Tibial nerve (tissue), 4 donors: ENCODE measurements at regions not wholly inside any gene's neighbourhood (a gene's known extent, or its start where the extent isn't known, plus 50 kb on each side); places are given as distances from the start of the nearest gene placed in this dataset.

Source experiments
- DNase-seq, 2 donors: peaks; one replicate each; pipeline ENCODE4 v3.0.0-alpha.2; 2019; ENCODE audit warnings: low spot score in 2 of 2
- H3K27ac ChIP-seq, 4 donors: fragments of 200-600 bp; sonication (generic) in 3 of 4; one replicate each; pipeline ENCODE4 v1.5.1; 2017 to 2019; ENCODE audit warnings: mild to moderate bottlenecking in 1 of 4
- H3K27me3 ChIP-seq, 2 donors: fragments of 200-600 bp; sonication (generic) in 1 of 2; one replicate each; pipeline versions ENCODE4 v1.5.1 to v1.6.0; 2017 to 2019
- H3K36me3 ChIP-seq, 3 donors: fragments of 200-600 bp; sonication (generic); one replicate each; pipeline ENCODE4 v1.5.1; 2018 to 2019
- H3K4me1 ChIP-seq, 4 donors: fragments of 200-600 bp; sonication (generic) in 3 of 4; one replicate each; pipeline ENCODE4 v1.5.1; 2017 to 2019
- H3K4me3 ChIP-seq, 4 donors: fragments of 200-600 bp; sonication (generic) in 3 of 4; one replicate each; pipeline ENCODE4 v1.5.1; 2017 to 2019; ENCODE audit warnings: mild to moderate bottlenecking in 1 of 4, moderate library complexity in 1 of 4
- H3K9me3 ChIP-seq, 4 donors: fragments of 200-600 bp; sonication (generic) in 3 of 4; one replicate each; pipeline ENCODE4 v1.5.1; 2017 to 2019
- EP300 ChIP-seq, 2 donors: sonication (generic); formaldehyde crosslinking; IDR thresholded peaks; one replicate each; pipeline ENCODE4 v1.6.1; 2017; ENCODE audit warnings: antibody characterized with exemption in 2 of 2, mild to moderate bottlenecking in 1 of 2
- POLR2A ChIP-seq, 2 donors: fragments of 450-650 bp; IDR thresholded peaks; one replicate each; pipeline ENCODE4 v1.6.1; 2017; ENCODE audit warnings: antibody characterized with exemption in 2 of 2, mild to moderate bottlenecking in 2 of 2, moderate library complexity in 2 of 2
- WGBS, 2 donors: methylation state at CpG; one replicate each; pipeline ENCODE4 v1.1.5; 2018; 5-methylcytosine and 5-hydroxymethylcytosine counted together
- TF ChIP-seq, protein P1 (sequence below), 5 experiments: fragments of 200-600 bp in 3 of 5; fragments of 450-650 bp in 2 of 5; sonication (generic) in 3 of 5; IDR thresholded peaks; one replicate each; pipeline ENCODE4 v1.5.1; 2016 to 2019; ENCODE audit warnings: antibody characterized with exemption in 5 of 5, mild to moderate bottlenecking in 3 of 5, moderate library complexity in 2 of 5

DNA sequence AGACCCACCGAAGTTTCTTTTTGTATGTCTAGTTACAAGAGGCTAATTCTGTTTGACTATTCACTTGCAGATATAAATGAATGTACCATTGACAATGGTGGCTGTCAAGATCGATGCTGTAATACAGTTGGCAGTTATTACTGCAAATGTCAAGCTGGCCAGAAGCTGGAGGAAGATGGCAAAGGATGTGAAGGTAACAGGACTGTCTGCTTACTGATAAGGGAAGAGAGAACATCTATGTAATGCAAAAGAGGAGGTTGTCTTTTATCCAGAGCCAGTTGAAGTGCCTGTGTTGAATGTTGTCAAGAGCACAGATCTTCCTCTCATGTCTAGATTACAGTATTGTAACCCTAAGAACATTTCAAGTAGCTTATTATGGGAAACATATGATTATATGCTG, 549.5 kb upstream of the GOLIM4 start:
- TF ChIP-seq POLR2A (IDR thresholded peaks at IDR 0.05) (no peak), EP300 (IDR thresholded peaks at IDR 0.05) (no peak)
- TF ChIP-seq, protein P1, sequence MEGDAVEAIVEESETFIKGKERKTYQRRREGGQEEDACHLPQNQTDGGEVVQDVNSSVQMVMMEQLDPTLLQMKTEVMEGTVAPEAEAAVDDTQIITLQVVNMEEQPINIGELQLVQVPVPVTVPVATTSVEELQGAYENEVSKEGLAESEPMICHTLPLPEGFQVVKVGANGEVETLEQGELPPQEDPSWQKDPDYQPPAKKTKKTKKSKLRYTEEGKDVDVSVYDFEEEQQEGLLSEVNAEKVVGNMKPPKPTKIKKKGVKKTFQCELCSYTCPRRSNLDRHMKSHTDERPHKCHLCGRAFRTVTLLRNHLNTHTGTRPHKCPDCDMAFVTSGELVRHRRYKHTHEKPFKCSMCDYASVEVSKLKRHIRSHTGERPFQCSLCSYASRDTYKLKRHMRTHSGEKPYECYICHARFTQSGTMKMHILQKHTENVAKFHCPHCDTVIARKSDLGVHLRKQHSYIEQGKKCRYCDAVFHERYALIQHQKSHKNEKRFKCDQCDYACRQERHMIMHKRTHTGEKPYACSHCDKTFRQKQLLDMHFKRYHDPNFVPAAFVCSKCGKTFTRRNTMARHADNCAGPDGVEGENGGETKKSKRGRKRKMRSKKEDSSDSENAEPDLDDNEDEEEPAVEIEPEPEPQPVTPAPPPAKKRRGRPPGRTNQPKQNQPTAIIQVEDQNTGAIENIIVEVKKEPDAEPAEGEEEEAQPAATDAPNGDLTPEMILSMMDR (IDR thresholded peaks at IDR 0.05) = no peak
- H3K4me3 ChIP-seq = no peak overlapping the region
- WGBS, 2 donors = 45 to 50% methylated on average over 2 of the region's 2 CpGs
- no peak for DNase-seq
- H3K27ac ChIP-seq = no peak overlapping the region
- no peaks in the 10 kb centered on the region for H3K27me3 ChIP-seq
- H3K36me3 ChIP-seq = no peaks in the 10 kb centered on the region
- no peaks in the 10 kb centered on the region for H3K4me1 ChIP-seq
- no peaks in the 10 kb centered on the region for H3K9me3 ChIP-seq

DNA sequence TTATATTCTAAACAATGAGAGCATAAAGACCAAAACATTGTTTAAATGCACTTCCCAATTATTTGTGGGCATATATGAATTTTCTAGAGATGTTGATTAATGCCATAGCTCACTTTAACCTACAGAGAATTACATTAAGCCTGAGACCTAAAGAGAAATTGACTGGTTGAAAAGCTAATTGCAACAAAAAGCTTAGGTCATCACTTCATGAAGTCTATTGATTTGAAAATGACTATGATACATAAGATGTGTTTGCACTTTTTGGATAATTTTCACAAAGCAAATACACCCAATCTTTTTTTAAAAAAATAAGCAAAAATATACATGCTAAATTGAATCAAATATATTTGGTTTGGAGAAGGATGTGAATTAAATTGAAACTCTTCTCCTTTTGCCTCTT, 532.8 kb upstream of the GOLIM4 start:
- TF ChIP-seq POLR2A (IDR thresholded peaks at IDR 0.05) (no peak), EP300 (IDR thresholded peaks at IDR 0.05) (no peak)
- TF ChIP-seq, protein P1 (IDR thresholded peaks at IDR 0.05) = no peak
- Histone ChIP-seq H3K4me3 (no peak overlapping the region), H3K9me3 (no peaks in the 10 kb centered on the region), H3K4me1 (no peaks in the 10 kb centered on the region), H3K36me3 (no peaks in the 10 kb centered on the region), H3K27ac (no peak overlapping the region), H3K27me3 (no peaks in the 10 kb centered on the region)
- DNase-seq = no peak

DNA sequence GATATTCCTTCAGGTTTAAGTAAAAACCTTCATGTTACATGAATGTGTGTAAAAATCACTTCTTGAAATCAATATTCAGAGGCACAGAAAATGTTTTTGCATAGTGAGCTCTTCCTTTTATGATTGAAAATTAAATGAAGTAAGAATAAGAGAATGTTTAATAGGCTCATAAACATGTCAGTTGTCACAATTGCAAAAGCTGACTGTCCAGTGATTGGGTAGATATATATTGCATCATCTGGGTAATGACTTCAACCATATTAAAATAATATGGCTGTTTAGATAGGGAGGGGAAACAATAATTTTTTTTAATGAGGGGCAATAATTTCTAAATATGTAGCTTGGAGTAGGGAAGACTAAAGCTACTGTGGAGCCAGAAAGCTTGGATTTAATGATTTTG, 529.8 kb upstream of the GOLIM4 start:
- DNase-seq = no peak
- Histone ChIP-seq H3K27ac (no peak overlapping the region), H3K9me3 (no peaks in the 10 kb centered on the region), H3K27me3 (no peaks in the 10 kb centered on the region), H3K4me1 (no peaks in the 10 kb centered on the region), H3K36me3 (no peaks in the 10 kb centered on the region), H3K4me3 (no peak overlapping the region)
- TF ChIP-seq EP300 (IDR thresholded peaks at IDR 0.05) = no peak
- TF ChIP-seq, protein P1 (IDR thresholded peaks at IDR 0.05) = no peak

DNA sequence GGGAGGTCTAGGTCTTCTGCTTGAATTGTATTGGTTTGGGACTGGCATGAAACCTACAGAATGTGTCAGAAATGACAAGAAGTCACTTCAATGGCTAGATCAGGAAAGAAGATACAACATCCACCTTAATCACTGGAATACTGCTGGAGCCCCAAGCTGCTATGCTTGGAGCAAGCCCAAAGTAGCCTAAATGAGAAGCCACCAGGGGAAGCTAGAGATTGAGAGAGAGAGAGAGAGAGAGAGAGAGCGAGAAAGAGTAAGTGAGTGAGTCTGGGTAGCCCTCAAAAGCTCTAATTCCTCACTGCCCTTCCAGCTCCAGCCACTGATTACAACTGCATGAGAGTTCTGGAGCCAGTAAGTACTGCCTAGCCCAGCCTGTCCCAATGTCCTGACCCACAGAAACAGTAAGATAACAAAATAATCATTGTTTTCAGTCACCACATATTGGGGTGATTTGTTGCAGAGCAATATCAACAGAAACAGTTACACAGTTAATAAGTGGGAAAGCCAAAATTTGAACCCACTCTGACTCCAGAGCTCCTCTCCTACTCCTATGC, 529.2 kb upstream of the GOLIM4 start:
- no peaks in the 10 kb centered on the region for H3K9me3 ChIP-seq
- H3K4me3 ChIP-seq = no peak overlapping the region
- no peak for DNase-seq
- H3K27me3 ChIP-seq = no peaks in the 10 kb centered on the region
- no peak overlapping the region for H3K27ac ChIP-seq
- TF ChIP-seq, protein P1 (IDR thresholded peaks at IDR 0.05) = no peak
- no peak for TF ChIP-seq EP300 (IDR thresholded peaks at IDR 0.05)
- TF ChIP-seq POLR2A (IDR thresholded peaks at IDR 0.05) = no peak
- WGBS, 2 donors = 59 to 76% methylated on average over 1 of the region's 1 CpG
- H3K36me3 ChIP-seq = no peaks in the 10 kb centered on the region
- no peaks in the 10 kb centered on the region for H3K4me1 ChIP-seq

DNA sequence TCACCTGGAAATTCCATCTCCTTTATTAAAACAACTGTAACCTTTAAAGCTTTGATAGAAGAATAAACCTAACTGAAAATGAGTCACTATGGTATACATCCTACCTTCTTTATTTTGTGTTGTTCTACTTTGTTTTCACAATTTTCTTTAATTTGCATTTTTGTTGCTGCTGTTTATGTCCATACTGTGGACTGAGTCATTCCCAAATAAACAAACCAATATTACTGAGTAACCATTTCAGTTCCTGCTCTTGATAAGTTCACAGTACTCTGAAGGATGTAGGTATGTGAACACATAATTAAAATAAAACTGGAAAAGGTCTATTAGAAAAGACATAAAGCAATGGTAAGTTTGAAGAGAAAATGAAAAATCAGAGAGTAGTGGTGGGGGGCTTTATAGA, 528.5 kb upstream of the GOLIM4 start:
- Histone ChIP-seq H3K9me3 (no peaks in the 10 kb centered on the region), H3K27ac (no peak overlapping the region), H3K36me3 (no peaks in the 10 kb centered on the region), H3K4me1 (no peaks in the 10 kb centered on the region), H3K4me3 (no peak overlapping the region), H3K27me3 (no peaks in the 10 kb centered on the region)
- TF ChIP-seq POLR2A (IDR thresholded peaks at IDR 0.05) = no peak
- TF ChIP-seq EP300 (IDR thresholded peaks at IDR 0.05) = no peak
- TF ChIP-seq, protein P1 (IDR thresholded peaks at IDR 0.05) = no peak
- DNase-seq = no peak
